Transverse colon (tissue), 3 donors: ENCODE measurements at regions not wholly inside any gene's neighbourhood (a gene's known extent, or its start where the extent isn't known, plus 50 kb on each side); places are given as distances from the start of the nearest gene placed in this dataset.
"Not testable (repeated sequence)": the region's sequence is repeated elsewhere in the genome, so short reads cannot be mapped to it uniquely, and the experiment has no call there.

Experiments
- CTCF ChIP-seq, 5 experiments: fragments of 200-600 bp in 3 of 5; fragments of 450-650 bp in 2 of 5; sonication (generic) in 3 of 5; IDR thresholded peaks; 1 replicate in 2 of 5; 2 replicates in 3 of 5; pipeline ENCODE4 v1.5.1; 2016 to 2017; ENCODE audit warnings: antibody characterized with exemption in 5 of 5, inconsistent platforms in 3 of 5, mild to moderate bottlenecking in 2 of 5, moderate library complexity in 1 of 5
- POLR2A ChIP-seq: fragments of 450-650 bp; IDR thresholded peaks from one replicate; pipeline ENCODE4 v1.6.1; 2016; ENCODE audit warnings: antibody characterized with exemption, mild to moderate bottlenecking, moderate library complexity

- TF ChIP-seq POLR2A = peak; percentile 90
- not testable (repeated sequence) for TF ChIP-seq CTCF (IDR thresholded peaks at IDR 0.05)
These were observed 148.1 kb upstream of the NOTCH2NLA start for GRCh38 chr1:146376708-146377496.
